ENCODE measurements at regions not wholly inside any gene's neighbourhood (a gene's known extent, or its start where the extent isn't known, plus 50 kb on each side); places are given as distances from the start of the nearest gene placed in this dataset.

DNA sequence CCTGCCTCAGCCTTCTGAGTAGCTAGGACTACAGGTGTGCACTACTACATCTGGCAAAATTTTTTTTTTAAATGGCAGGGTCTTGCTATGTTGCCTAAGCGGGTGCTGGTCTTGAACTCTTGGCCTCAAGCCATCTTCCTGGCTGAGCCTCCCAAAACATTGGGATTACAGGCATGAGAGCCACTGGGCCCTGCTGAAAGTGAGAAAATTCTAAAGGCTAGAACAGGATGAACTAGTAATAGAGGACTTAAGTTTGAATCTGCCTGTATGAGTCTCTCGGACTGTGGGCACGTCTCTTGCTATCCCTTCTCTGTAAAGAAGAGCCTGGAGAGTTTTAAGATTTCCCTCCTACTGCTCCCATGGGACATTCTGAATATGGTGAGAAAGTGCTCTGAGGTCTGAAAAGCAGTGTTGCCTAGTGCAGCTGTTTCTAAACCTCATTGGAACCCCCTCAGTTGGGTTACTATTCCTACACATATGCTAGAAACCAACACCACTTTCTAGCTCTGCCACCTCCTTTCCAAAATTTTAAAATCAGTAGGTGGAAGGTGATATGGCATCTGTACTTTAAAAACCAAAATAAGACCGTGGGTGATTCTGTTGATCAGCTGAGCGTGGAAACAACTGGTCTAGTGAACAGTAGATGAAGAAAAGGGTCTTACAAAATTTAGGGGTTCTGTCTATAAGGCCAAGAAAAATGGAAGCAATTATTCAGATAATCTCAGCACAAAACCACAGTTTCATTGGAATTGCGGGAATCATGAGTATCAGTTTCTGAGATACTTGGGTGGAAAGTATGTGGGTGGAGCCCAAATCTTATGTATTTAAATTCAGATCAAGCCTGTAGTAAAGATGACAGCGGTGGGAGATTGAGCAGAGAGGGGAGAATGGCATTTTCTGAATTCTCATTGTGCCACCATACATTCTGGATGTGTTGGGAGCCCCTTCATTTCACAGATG is 259.8 kb upstream of the CXCR4 start:
- Mint-ChIP-seq H3K27ac (ENCODE audit: unreplicated experiment) (peak overlapping the region; percentile 90), H3K4me1 (ENCODE audit: low read depth, unreplicated experiment) (peaks cover 24% of the 10 kb centered on the region), H3K36me3 (ENCODE audit: unreplicated experiment) (no peaks in the 10 kb centered on the region), H3K4me3 (ENCODE audit: unreplicated experiment) (no peak overlapping the region), H3K9me3 (ENCODE audit: unreplicated experiment) (peaks cover 4% of the 10 kb centered on the region), H3K27me3 (ENCODE audit: unreplicated experiment) (peaks cover 5% of the 10 kb centered on the region)
- TF ChIP-seq, protein P1, sequence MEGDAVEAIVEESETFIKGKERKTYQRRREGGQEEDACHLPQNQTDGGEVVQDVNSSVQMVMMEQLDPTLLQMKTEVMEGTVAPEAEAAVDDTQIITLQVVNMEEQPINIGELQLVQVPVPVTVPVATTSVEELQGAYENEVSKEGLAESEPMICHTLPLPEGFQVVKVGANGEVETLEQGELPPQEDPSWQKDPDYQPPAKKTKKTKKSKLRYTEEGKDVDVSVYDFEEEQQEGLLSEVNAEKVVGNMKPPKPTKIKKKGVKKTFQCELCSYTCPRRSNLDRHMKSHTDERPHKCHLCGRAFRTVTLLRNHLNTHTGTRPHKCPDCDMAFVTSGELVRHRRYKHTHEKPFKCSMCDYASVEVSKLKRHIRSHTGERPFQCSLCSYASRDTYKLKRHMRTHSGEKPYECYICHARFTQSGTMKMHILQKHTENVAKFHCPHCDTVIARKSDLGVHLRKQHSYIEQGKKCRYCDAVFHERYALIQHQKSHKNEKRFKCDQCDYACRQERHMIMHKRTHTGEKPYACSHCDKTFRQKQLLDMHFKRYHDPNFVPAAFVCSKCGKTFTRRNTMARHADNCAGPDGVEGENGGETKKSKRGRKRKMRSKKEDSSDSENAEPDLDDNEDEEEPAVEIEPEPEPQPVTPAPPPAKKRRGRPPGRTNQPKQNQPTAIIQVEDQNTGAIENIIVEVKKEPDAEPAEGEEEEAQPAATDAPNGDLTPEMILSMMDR (IDR thresholded peaks at IDR 0.05; ENCODE audit: partially characterized antibody, unreplicated experiment): no peak
- no peak for DNase-seq

GRCh38 chr2:136376798-136377211 is 258.9 kb upstream of the CXCR4 start:
- Mint-ChIP-seq H3K4me3 (ENCODE audit: unreplicated experiment) (peak overlapping the region; percentile 72), H3K4me1 (ENCODE audit: low read depth, unreplicated experiment) (peaks cover 22% of the 10 kb centered on the region), H3K36me3 (ENCODE audit: unreplicated experiment) (no peaks in the 10 kb centered on the region), H3K27ac (ENCODE audit: unreplicated experiment) (peak overlapping the region; percentile 90), H3K9me3 (ENCODE audit: unreplicated experiment) (peaks cover 4% of the 10 kb centered on the region), H3K27me3 (ENCODE audit: unreplicated experiment) (peaks cover 5% of the 10 kb centered on the region)
- no peak for DNase-seq
- TF ChIP-seq, protein P1 (IDR thresholded peaks at IDR 0.05; ENCODE audit: partially characterized antibody, unreplicated experiment): no peak

DNA sequence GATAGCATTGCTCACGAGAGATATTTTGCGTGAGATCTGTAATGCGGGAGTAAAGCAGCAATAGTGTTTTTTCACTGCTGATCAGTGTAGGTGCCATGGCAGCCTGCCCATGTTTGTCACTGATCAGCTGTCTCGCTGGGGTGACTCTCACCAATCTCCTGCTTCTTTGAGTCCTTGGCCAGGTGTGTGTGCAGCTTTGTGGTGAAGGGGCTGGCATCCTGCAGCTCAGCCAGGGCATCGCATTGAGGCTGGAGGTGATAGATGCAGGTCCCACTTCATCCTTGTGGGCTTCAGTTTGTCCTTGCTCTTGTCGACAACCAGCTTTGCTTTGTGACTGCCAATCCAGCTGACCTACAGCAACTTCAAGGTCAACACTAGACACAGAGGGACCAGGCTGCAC is 258.3 kb upstream of the CXCR4 start:
- Mint-ChIP-seq H3K27ac (ENCODE audit: unreplicated experiment) (peak overlapping the region; percentile 90), H3K4me1 (ENCODE audit: low read depth, unreplicated experiment) (peaks cover 18% of the 10 kb centered on the region), H3K27me3 (ENCODE audit: unreplicated experiment) (peaks cover 5% of the 10 kb centered on the region), H3K4me3 (ENCODE audit: unreplicated experiment) (no peak overlapping the region), H3K9me3 (ENCODE audit: unreplicated experiment) (no peaks in the 10 kb centered on the region), H3K36me3 (ENCODE audit: unreplicated experiment) (no peaks in the 10 kb centered on the region)
- DNase-seq: no peak
- TF ChIP-seq, protein P1 (IDR thresholded peaks at IDR 0.05; ENCODE audit: partially characterized antibody, unreplicated experiment): no peak

GRCh38 chr2:136375017-136375901 is 257.3 kb upstream of the CXCR4 start:
- Mint-ChIP-seq H3K36me3 (ENCODE audit: unreplicated experiment) (no peaks in the 10 kb centered on the region), H3K27ac (ENCODE audit: unreplicated experiment) (no peak overlapping the region), H3K27me3 (ENCODE audit: unreplicated experiment) (peaks cover 5% of the 10 kb centered on the region), H3K4me3 (ENCODE audit: unreplicated experiment) (no peak overlapping the region), H3K9me3 (ENCODE audit: unreplicated experiment) (no peaks in the 10 kb centered on the region), H3K4me1 (ENCODE audit: low read depth, unreplicated experiment) (peaks cover 18% of the 10 kb centered on the region)
- TF ChIP-seq, protein P1 (IDR thresholded peaks at IDR 0.05; ENCODE audit: partially characterized antibody, unreplicated experiment): no peak
- DNase-seq: no peak
